GM12878 (cell line): ENCODE measurements at regions not wholly inside any gene's neighbourhood (a gene's known extent, or its start where the extent isn't known, plus 50 kb on each side); places are given as distances from the start of the nearest gene placed in this dataset.

Experiments used
- EP300 ChIP-seq, 2 experiments: fragments of 150-350 bp in 1 of 2; IDR thresholded peaks; 2 replicates each; pipeline ENCODE4 v1.6.1; 2011 to 2012; ENCODE audit warnings: low read depth in 2 of 2, low read length in 2 of 2, borderline replicate concordance in 1 of 2, improper control_type of control experiment in 1 of 2, inconsistent platforms in 1 of 2; ENCODE audit not compliant: control insufficient read depth in 1 of 2
- EZH2 ChIP-seq: IDR thresholded peaks from 2 replicates; pipeline ENCODE4 v1.6.1; 2012; ENCODE audit warnings: low read depth, mild to moderate bottlenecking, control low read depth, inconsistent platforms, low read length, borderline replicate concordance; ENCODE audit not compliant: control insufficient read depth
- FOS ChIP-seq: IDR thresholded peaks from 3 replicates; pipeline ENCODE4 v1.6.1; 2011; ENCODE audit warnings: borderline replicate concordance; ENCODE audit not compliant: insufficient read length; ENCODE audit errors: extremely low read depth
- MEF2A ChIP-seq: IDR thresholded peaks from 2 replicates; pipeline ENCODE4 v1.6.1; 2011; ENCODE audit warnings: low read depth, mild to moderate bottlenecking, low read length, moderate library complexity; ENCODE audit not compliant: insufficient read depth
- MYC ChIP-seq: IDR thresholded peaks from 2 replicates; pipeline ENCODE4 v1.6.1; 2011; ENCODE audit warnings: mild to moderate bottlenecking, low read length, moderate library complexity, inconsistent platforms; ENCODE audit not compliant: insufficient read depth, insufficient replicate concordance, insufficient read length, severe bottlenecking
- NR2C2 ChIP-seq: IDR thresholded peaks from 2 replicates; pipeline ENCODE4 v1.6.1; 2011; ENCODE audit warnings: borderline replicate concordance, low read depth; ENCODE audit not compliant: control insufficient read depth, insufficient read length
- POLR2A ChIP-seq: IDR thresholded peaks from 2 replicates; pipeline ENCODE4 v1.6.1; 2011; ENCODE audit warnings: low read depth, mild to moderate bottlenecking, low read length
- POLR2AphosphoS5 ChIP-seq: IDR thresholded peaks from 2 replicates; pipeline ENCODE4 v1.6.1; 2011; ENCODE audit warnings: mild to moderate bottlenecking, low read length, inconsistent platforms
- RAD21 ChIP-seq: IDR thresholded peaks from 2 replicates; pipeline ENCODE4 v1.6.1; 2011; ENCODE audit warnings: mild to moderate bottlenecking, low read depth, low read length, moderate library complexity; ENCODE audit not compliant: insufficient read depth
- RFX5 ChIP-seq: IDR thresholded peaks from 2 replicates; pipeline ENCODE4 v1.6.1; 2011; ENCODE audit warnings: low read depth, low read length, improper control_type of control experiment
- SP1 ChIP-seq: IDR thresholded peaks from one replicate; pipeline ENCODE4 v1.6.1; 2011; ENCODE audit warnings: low read depth, low read length
- TF ChIP-seq, protein P1 (sequence below), 3 experiments: IDR thresholded peaks in 2 of 3; conservative IDR thresholded peaks in 1 of 3; 2 replicates each; pipeline ENCODE4 v1.5.1; 2011; ENCODE audit warnings: low read depth in 3 of 3, low read length in 3 of 3, mild to moderate bottlenecking in 3 of 3, control low read depth in 2 of 3, moderate library complexity in 2 of 3, inconsistent platforms in 1 of 3, mixed read lengths in 1 of 3; ENCODE audit not compliant: control insufficient read depth in 2 of 3, insufficient read depth in 1 of 3; ENCODE audit errors: extremely low read depth in 1 of 3
- TF ChIP-seq, protein P2 (sequence below): IDR thresholded peaks from 2 replicates; pipeline ENCODE4 v1.6.1; 2012; ENCODE audit warnings: low read length, inconsistent platforms
- TF ChIP-seq, protein P3 (sequence below): IDR thresholded peaks from 2 replicates; pipeline ENCODE4 v1.6.1; 2011; ENCODE audit warnings: low read depth, mild to moderate bottlenecking, low read length, moderate library complexity, borderline replicate concordance; ENCODE audit errors: extremely low read depth

DNA sequence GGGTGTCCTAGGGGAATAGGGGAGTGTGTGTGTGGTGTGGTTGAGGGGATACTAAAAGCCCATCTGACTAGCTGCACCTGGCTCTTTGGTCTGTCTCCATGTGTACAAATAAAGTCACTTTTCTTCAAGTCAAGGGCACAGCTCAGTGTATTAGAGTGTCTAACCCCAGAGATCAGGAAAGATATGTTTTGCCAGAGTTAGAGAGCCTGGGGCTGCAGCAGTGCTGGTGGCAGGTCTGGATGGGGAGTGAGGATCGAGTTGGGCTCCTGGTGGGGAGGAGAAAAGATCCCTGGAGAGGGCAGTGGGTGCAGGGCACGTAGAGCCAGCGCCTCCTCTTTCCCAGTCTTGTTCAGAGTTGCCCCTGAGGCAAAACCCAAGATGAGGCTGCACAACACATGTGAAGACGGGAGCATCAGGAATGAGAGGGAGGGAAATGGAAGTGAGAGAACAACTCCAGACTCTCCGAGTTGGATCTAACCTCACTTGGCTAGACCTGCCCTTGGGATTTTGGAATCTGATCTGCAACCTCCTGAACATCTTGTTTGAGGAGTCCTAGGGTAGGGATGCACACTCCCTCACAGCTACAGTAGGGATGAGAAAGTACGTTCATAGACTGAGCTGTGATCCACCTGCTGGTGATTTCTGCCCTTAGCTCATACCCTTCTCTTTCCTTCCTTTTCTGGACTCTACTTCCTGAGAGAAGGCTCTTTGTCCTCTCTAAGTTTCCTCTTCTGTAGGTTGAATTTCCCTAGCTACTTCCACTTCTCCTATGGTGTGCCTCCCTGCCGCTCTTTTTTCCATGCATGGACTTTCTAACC is 309.9 kb downstream of the ZSWIM6 start:
- TF ChIP-seq FOS (no peak), EP300 (IDR thresholded peaks at IDR 0.05; ENCODE audit: borderline replicate concordance in 1 of 2, control insufficient read depth in 1 of 2, low read depth in 2 of 2, low read length in 2 of 2) (no peak), RFX5 (no peak), POLR2AphosphoS5 (no peak), MYC (no peak), EZH2 (no peak), MEF2A (no peak), SP1 (no peak), NR2C2 (no peak), POLR2A (no peak), RAD21 (peak; percentile 6; the same call in 1 of the 2 replicates)
- TF ChIP-seq, protein P1, sequence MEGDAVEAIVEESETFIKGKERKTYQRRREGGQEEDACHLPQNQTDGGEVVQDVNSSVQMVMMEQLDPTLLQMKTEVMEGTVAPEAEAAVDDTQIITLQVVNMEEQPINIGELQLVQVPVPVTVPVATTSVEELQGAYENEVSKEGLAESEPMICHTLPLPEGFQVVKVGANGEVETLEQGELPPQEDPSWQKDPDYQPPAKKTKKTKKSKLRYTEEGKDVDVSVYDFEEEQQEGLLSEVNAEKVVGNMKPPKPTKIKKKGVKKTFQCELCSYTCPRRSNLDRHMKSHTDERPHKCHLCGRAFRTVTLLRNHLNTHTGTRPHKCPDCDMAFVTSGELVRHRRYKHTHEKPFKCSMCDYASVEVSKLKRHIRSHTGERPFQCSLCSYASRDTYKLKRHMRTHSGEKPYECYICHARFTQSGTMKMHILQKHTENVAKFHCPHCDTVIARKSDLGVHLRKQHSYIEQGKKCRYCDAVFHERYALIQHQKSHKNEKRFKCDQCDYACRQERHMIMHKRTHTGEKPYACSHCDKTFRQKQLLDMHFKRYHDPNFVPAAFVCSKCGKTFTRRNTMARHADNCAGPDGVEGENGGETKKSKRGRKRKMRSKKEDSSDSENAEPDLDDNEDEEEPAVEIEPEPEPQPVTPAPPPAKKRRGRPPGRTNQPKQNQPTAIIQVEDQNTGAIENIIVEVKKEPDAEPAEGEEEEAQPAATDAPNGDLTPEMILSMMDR (IDR thresholded peaks at IDR 0.05 in 2 of 3, conservative IDR thresholded peaks at IDR 0.05 in 1 of 3; ENCODE audit: control insufficient read depth in 2 of 3, extremely low read depth in 1 of 3, insufficient read depth in 1 of 3, low read depth in 3 of 3, low read length in 3 of 3): 0 out of 6 replicates have a peak, but pooled peaks of 1 of the 3 experiments have one; percentile 5
- TF ChIP-seq, protein P2, sequence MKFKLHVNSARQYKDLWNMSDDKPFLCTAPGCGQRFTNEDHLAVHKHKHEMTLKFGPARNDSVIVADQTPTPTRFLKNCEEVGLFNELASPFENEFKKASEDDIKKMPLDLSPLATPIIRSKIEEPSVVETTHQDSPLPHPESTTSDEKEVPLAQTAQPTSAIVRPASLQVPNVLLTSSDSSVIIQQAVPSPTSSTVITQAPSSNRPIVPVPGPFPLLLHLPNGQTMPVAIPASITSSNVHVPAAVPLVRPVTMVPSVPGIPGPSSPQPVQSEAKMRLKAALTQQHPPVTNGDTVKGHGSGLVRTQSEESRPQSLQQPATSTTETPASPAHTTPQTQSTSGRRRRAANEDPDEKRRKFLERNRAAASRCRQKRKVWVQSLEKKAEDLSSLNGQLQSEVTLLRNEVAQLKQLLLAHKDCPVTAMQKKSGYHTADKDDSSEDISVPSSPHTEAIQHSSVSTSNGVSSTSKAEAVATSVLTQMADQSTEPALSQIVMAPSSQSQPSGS: no peak
- TF ChIP-seq, protein P3, sequence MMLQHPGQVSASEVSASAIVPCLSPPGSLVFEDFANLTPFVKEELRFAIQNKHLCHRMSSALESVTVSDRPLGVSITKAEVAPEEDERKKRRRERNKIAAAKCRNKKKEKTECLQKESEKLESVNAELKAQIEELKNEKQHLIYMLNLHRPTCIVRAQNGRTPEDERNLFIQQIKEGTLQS: no peak
